ENCODE measurements at regions not wholly inside any gene's neighbourhood (a gene's known extent, or its start where the extent isn't known, plus 50 kb on each side); places are given as distances from the start of the nearest gene placed in this dataset.

DNA sequence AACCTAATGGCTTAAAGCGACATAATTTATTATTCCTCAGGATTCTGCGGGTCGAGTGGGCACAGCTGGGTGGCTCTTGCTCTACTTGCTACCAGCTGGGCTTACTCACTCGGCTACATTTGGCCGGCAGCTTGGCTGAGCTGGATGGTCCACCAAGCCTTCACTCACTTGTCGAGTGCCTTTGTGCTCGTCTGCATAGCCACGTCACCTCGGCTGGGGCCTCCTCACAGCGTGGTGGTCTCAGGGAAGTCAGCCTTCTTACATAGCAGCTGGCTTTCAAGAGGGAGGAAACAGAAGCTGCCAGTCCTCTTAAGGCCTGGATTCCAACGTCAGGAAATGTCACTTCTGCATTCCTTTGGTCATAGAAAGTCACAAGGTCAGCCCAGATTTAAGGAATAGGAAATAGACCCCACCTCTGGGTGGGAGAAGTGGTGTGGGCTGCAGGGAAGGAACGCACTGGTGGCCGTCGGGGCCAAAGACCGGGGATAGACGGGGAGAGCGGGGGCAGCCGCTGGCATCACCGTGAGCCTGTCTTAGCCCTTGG lies 75.1 kb upstream of the RUFY1 start:
- TF ChIP-seq, protein P1, sequence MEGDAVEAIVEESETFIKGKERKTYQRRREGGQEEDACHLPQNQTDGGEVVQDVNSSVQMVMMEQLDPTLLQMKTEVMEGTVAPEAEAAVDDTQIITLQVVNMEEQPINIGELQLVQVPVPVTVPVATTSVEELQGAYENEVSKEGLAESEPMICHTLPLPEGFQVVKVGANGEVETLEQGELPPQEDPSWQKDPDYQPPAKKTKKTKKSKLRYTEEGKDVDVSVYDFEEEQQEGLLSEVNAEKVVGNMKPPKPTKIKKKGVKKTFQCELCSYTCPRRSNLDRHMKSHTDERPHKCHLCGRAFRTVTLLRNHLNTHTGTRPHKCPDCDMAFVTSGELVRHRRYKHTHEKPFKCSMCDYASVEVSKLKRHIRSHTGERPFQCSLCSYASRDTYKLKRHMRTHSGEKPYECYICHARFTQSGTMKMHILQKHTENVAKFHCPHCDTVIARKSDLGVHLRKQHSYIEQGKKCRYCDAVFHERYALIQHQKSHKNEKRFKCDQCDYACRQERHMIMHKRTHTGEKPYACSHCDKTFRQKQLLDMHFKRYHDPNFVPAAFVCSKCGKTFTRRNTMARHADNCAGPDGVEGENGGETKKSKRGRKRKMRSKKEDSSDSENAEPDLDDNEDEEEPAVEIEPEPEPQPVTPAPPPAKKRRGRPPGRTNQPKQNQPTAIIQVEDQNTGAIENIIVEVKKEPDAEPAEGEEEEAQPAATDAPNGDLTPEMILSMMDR (conservative IDR thresholded peaks at IDR 0.05): no peak
- TF ChIP-seq EZH2 (IDR thresholded peaks at IDR 0.05; ENCODE audit: low read depth): no peak
